Natural killer cell (primary cell): ENCODE measurements at regions not wholly inside any gene's neighbourhood (a gene's known extent, or its start where the extent isn't known, plus 50 kb on each side); places are given as distances from the start of the nearest gene placed in this dataset.

Source experiments
- ATAC-seq, 3 donors: fragments of 150-1000 bp in 2 of 3; fragments of 200-7000 bp in 1 of 3; cut with Tn5 transposase; 1 replicate in 1 of 3; 2 replicates in 2 of 3; pipeline ENCODE4 v1.10.0; 2021; ENCODE audit warnings: mild to moderate bottlenecking in 2 of 3, moderate library complexity in 2 of 3
- DNase-seq, 2 donors: peaks; one replicate each; pipeline versions ENCODE4 v3.0.0 to v3.0.0-alpha.2; 2013 to 2021; ENCODE audit warnings: mixed read lengths in 1 of 2
- H3K27ac ChIP-seq: one replicate; pipeline ENCODE4 v1.5.1; 2013; ENCODE audit warnings: mild to moderate bottlenecking, low read length
- H3K27me3 ChIP-seq: one replicate; pipeline ENCODE4 v1.6.1; 2013; ENCODE audit warnings: low read length; ENCODE audit not compliant: control insufficient read depth, insufficient read depth
- H3K36me3 ChIP-seq: one replicate; pipeline ENCODE4 v1.6.1; 2013; ENCODE audit warnings: low read length; ENCODE audit not compliant: control insufficient read depth, insufficient read depth
- H3K4me1 ChIP-seq: one replicate; pipeline ENCODE4 v1.6.1; 2013; ENCODE audit warnings: low read length; ENCODE audit not compliant: control insufficient read depth, insufficient read depth
- H3K4me3 ChIP-seq: one replicate; pipeline ENCODE4 v1.5.1; 2013; ENCODE audit warnings: low read length
- H3K9me3 ChIP-seq: one replicate; pipeline ENCODE4 v1.6.1; 2013; ENCODE audit warnings: low read length; ENCODE audit not compliant: control insufficient read depth, insufficient read depth
- H3K27ac Mint-ChIP-seq, 2 donors: one replicate each; pipeline ENCODE4 v1.8.0; 2022; ENCODE audit warnings: mild to moderate bottlenecking in 2 of 2, mixed read lengths in 2 of 2, moderate library complexity in 1 of 2
- H3K27me3 Mint-ChIP-seq, 2 donors: one replicate each; pipeline ENCODE4 v1.8.0; 2022; ENCODE audit warnings: low read depth in 2 of 2, mixed read lengths in 2 of 2
- H3K36me3 Mint-ChIP-seq: one replicate; pipeline ENCODE4 v1.8.0; 2022; ENCODE audit warnings: mixed read lengths
- H3K4me1 Mint-ChIP-seq, 2 donors: one replicate each; pipeline ENCODE4 v1.8.0; 2022; ENCODE audit warnings: mixed read lengths in 2 of 2
- H3K4me3 Mint-ChIP-seq: one replicate; pipeline ENCODE4 v1.8.0; 2022; ENCODE audit warnings: mild to moderate bottlenecking, moderate library complexity, mixed read lengths
- H3K9me3 Mint-ChIP-seq, 2 donors: one replicate each; pipeline ENCODE4 v1.8.0; 2022; ENCODE audit warnings: mixed read lengths in 2 of 2
- WGBS: methylation state at CpG from one replicate; pipeline ENCODE4 v1.1.7; 2013; ENCODE audit warnings: missing lambda C conversion rate; ENCODE audit not compliant: insufficient coverage; 5-methylcytosine and 5-hydroxymethylcytosine counted together
- intact Hi-C: fragments of 100-400 bp; cut with micrococcal nuclease; formaldehyde crosslinking; loops from one replicate; pipeline ENCODE4 v1.14.2; 2022
- TF ChIP-seq, protein P1 (sequence below): fragments of 200-600 bp; IDR thresholded peaks from one replicate; pipeline ENCODE4 v1.8.0; 2022; ENCODE audit warnings: antibody characterized with exemption

DNA sequence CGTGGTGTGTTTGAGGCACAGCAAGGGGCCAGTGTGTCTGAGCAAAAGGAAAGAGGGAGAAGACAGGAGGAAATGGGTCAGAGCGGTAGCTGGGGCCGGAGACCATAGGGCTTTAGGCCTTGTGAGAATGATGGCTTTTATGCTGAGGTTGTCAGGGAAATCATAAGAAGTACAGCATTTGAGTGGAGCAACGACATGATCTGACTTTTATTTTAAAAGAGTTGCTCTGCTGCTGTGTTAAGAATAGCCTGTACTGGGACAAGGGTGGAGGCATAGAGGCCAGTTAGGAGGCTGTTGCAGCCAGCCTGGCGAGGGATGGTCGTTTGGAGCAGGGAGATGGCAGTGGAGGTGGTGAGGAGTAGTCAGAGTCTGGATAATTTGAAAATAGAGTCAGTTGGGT, 174.3 kb downstream of the SNX10 start:
- DNase-seq: no peak

DNA sequence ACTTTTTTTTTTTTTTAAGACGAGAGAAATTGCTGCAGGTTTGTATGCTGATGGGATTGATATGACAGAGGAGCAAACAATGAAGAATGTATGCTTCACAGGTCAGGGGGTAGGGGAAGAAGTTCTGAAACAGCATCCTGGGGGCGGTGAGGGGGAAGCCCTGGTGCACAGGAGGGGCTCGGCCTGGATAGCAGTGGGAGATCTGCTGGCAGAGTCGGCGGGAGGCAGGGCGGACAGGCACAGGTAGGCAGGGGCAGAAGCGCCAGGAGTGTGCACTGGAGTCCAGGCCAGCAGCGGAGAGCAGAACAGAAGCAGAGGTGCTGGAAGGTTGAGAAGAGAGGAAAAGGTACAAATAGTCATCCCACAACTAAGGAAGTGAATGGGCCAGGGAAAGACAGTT, 175.4 kb downstream of the SNX10 start:
- no peaks in the 10 kb centered on the region for H3K4me1 Mint-ChIP-seq
- TF ChIP-seq, protein P1, sequence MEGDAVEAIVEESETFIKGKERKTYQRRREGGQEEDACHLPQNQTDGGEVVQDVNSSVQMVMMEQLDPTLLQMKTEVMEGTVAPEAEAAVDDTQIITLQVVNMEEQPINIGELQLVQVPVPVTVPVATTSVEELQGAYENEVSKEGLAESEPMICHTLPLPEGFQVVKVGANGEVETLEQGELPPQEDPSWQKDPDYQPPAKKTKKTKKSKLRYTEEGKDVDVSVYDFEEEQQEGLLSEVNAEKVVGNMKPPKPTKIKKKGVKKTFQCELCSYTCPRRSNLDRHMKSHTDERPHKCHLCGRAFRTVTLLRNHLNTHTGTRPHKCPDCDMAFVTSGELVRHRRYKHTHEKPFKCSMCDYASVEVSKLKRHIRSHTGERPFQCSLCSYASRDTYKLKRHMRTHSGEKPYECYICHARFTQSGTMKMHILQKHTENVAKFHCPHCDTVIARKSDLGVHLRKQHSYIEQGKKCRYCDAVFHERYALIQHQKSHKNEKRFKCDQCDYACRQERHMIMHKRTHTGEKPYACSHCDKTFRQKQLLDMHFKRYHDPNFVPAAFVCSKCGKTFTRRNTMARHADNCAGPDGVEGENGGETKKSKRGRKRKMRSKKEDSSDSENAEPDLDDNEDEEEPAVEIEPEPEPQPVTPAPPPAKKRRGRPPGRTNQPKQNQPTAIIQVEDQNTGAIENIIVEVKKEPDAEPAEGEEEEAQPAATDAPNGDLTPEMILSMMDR: no peak
- peaks cover 0 to 6% of the 10 kb centered on the region in 2 donors for H3K27me3 Mint-ChIP-seq
- no peaks in the 10 kb centered on the region for H3K9me3 Mint-ChIP-seq
- Histone ChIP-seq H3K27ac (no peak overlapping the region), H3K4me1 (no peaks in the 10 kb centered on the region), H3K4me3 (no peak overlapping the region), H3K36me3 (no peaks in the 10 kb centered on the region), H3K27me3 (no peaks in the 10 kb centered on the region), H3K9me3 (no peaks in the 10 kb centered on the region)
- no peak overlapping the region for H3K27ac Mint-ChIP-seq
- no peak overlapping the region for H3K4me3 Mint-ChIP-seq
- no peaks in the 10 kb centered on the region for H3K36me3 Mint-ChIP-seq
- intact Hi-C loops: no loop called here
- 95% methylated on average over 8 of the region's 8 CpGs for WGBS
- no peak for ATAC-seq
- no peak for DNase-seq

More for the DNA sequence above, 174.3 kb downstream of the SNX10 start:
- no peak overlapping the region for H3K27ac ChIP-seq
- TF ChIP-seq, protein P1: no peak
- Mint-ChIP-seq H3K27ac (no peak overlapping the region), H3K9me3 (no peaks in the 10 kb centered on the region), H3K4me1 (no peaks in the 10 kb centered on the region), H3K4me3 (no peak overlapping the region), H3K27me3 (peaks cover 0 to 6% of the 10 kb centered on the region in 2 donors), H3K36me3 (no peaks in the 10 kb centered on the region)
- ATAC-seq: no peak
- H3K9me3 ChIP-seq: no peaks in the 10 kb centered on the region
- H3K4me3 ChIP-seq: no peak overlapping the region
- no peaks in the 10 kb centered on the region for H3K27me3 ChIP-seq
- H3K36me3 ChIP-seq: no peaks in the 10 kb centered on the region
- intact Hi-C loops: no loop called here
- no peaks in the 10 kb centered on the region for H3K4me1 ChIP-seq
- 87% methylated on average over 6 of the region's 6 CpGs for WGBS

DNA sequence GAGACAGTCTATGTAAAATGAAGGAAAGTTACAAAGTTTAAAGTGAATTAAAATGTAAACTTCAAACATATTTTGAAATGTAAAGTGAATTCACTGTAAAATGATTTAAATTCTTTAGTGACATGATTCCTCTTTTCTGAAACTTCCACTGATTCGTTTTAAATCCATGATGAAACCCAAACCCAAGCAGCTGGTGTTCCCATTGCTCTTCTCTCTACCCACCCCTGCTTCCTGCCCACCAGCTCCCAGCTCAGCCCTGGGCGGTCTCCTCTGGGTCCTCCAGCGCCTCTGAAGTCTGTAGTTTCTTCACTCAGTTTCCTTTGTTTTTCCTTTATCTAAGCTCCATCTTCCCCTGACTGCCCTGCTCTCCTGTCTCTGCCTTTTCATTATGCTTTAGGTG, 175.9 kb downstream of the SNX10 start:
- Histone ChIP-seq H3K36me3 (no peaks in the 10 kb centered on the region), H3K4me1 (no peaks in the 10 kb centered on the region), H3K27ac (no peak overlapping the region), H3K9me3 (no peaks in the 10 kb centered on the region), H3K4me3 (no peak overlapping the region), H3K27me3 (no peaks in the 10 kb centered on the region)
- DNase-seq: no peak
- H3K27ac Mint-ChIP-seq: no peak overlapping the region
- TF ChIP-seq, protein P1: no peak
- intact Hi-C loops: no loop called here
- no peaks in the 10 kb centered on the region for H3K36me3 Mint-ChIP-seq
- no peaks in the 10 kb centered on the region for H3K4me1 Mint-ChIP-seq
- no peaks in the 10 kb centered on the region for H3K9me3 Mint-ChIP-seq
- H3K4me3 Mint-ChIP-seq: no peak overlapping the region
- no peak for ATAC-seq
- WGBS: 74% methylated on average over 3 of the region's 3 CpGs
- H3K27me3 Mint-ChIP-seq: peaks cover 4 to 10% of the 10 kb centered on the region in 2 donors

DNA sequence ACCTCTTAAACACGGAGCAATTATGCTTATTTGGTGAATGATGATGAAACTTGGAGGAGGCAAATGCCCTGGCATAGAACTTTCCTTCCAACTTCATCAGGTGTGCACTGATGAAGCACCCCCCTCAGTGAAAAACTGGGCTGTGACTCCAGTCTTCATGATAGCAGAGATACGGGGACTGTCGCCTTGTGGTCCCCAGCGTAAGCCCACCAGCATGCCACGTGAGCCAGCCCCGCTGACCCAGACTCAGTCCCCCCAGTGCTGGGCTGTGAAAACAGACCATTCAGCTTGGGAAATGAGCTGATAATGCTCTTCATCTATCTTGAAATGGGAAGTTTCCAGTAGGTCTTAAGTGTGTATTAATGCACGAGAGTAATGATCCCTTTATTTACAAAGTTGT, 177.0 kb downstream of the SNX10 start:
- H3K4me1 Mint-ChIP-seq: no peaks in the 10 kb centered on the region
- TF ChIP-seq, protein P1: no peak
- 89% methylated on average over 6 of the region's 7 CpGs for whole genome bisulfite sequencing

More for the DNA sequence above, 177.0 kb downstream of the SNX10 start:
- no peak overlapping the region for H3K4me3 Mint-ChIP-seq
- intact Hi-C loops: no loop called here
- Histone ChIP-seq H3K27ac (no peak overlapping the region), H3K4me1 (no peaks in the 10 kb centered on the region), H3K9me3 (no peaks in the 10 kb centered on the region), H3K27me3 (no peaks in the 10 kb centered on the region), H3K4me3 (no peak overlapping the region), H3K36me3 (no peaks in the 10 kb centered on the region)
- H3K27me3 Mint-ChIP-seq: peaks cover 4 to 12% of the 10 kb centered on the region in 2 donors
- DNase-seq (no peak), ATAC-seq (no peak)
- no peaks in the 10 kb centered on the region for H3K9me3 Mint-ChIP-seq
- H3K27ac Mint-ChIP-seq: no peak overlapping the region
- no peaks in the 10 kb centered on the region for H3K36me3 Mint-ChIP-seq
